Hematopoietic multipotent progenitor cell (in vitro differentiated cells): ENCODE measurements at regions not wholly inside any gene's neighbourhood (a gene's known extent, or its start where the extent isn't known, plus 50 kb on each side); places are given as distances from the start of the nearest gene placed in this dataset.

ENCODE experiments used
- DNase-seq, 3 donors: peaks; one replicate each; pipeline ENCODE4 v3.0.0-alpha.2; 2011 to 2015; ENCODE audit warnings: low read depth in 2 of 3, low spot score in 2 of 3

GRCh38 chr14:83309211-83309610 lies 1775.6 kb upstream of the SEL1L start:
- DNase-seq, result no peak

- DNase-seq, result no peak
These were observed 1776.2 kb upstream of the SEL1L start for GRCh38 chr14:83309833-83310232.

GRCh38 chr14:83312511-83312910 lies 1778.9 kb upstream of the SEL1L start:
- no peak for DNase-seq

GRCh38 chr14:83314764-83315163 lies 1781.1 kb upstream of the SEL1L start:
- DNase-seq, result no peak

GRCh38 chr14:83316356-83316755 lies 1782.7 kb upstream of the SEL1L start:
- no peak for DNase-seq

GRCh38 chr14:83320837-83321236 lies 1787.2 kb upstream of the SEL1L start:
- DNase-seq, result no peak

- no peak for DNase-seq
These were observed 1797.9 kb upstream of the SEL1L start for GRCh38 chr14:83331513-83331912.

GRCh38 chr14:83342590-83342989 lies 1808.9 kb upstream of the SEL1L start:
- no peak for DNase-seq

GRCh38 chr14:83347874-83348273 lies 1814.2 kb upstream of the SEL1L start:
- no peak for DNase-seq

GRCh38 chr14:83355609-83356008 lies 1822.0 kb upstream of the SEL1L start:
- DNase-seq, result no peak

GRCh38 chr14:83356080-83356479 lies 1822.4 kb upstream of the SEL1L start:
- DNase-seq, result no peak

GRCh38 chr14:83372271-83372670 lies 1838.6 kb upstream of the SEL1L start:
- no peak for DNase-seq

- DNase-seq, result no peak
These were observed 1845.8 kb upstream of the SEL1L start for GRCh38 chr14:83379436-83379835.

- no peak for DNase-seq
These were observed 1850.6 kb upstream of the SEL1L start for GRCh38 chr14:83384253-83384652.

- no peak for DNase-seq
These were observed 1861.7 kb upstream of the SEL1L start for GRCh38 chr14:83395321-83395720.

GRCh38 chr14:83416476-83416875 lies 1882.8 kb upstream of the SEL1L start:
- no peak for DNase-seq

GRCh38 chr14:83419420-83419819 lies 1885.8 kb upstream of the SEL1L start:
- no peak for DNase-seq

GRCh38 chr14:83421711-83422110 lies 1888.1 kb upstream of the SEL1L start:
- DNase-seq, result no peak

GRCh38 chr14:83425138-83425537 lies 1891.5 kb upstream of the SEL1L start:
- no peak for DNase-seq

- DNase-seq, result no peak
These were observed 1892.1 kb upstream of the SEL1L start for GRCh38 chr14:83425706-83426105.

- no peak for DNase-seq
These were observed 1900.0 kb upstream of the SEL1L start for GRCh38 chr14:83433618-83434017.

- no peak for DNase-seq
These were observed 1908.1 kb upstream of the SEL1L start for GRCh38 chr14:83441801-83442200.

GRCh38 chr14:83455561-83455960 lies 1921.9 kb upstream of the SEL1L start:
- DNase-seq, result no peak

- no peak for DNase-seq
These were observed 1927.9 kb upstream of the SEL1L start for GRCh38 chr14:83461521-83461920.
